ENCODE measurements at regions not wholly inside any gene's neighbourhood (a gene's known extent, or its start where the extent isn't known, plus 50 kb on each side); places are given as distances from the start of the nearest gene placed in this dataset.
A peak's percentile ranks its signal among the peaks of the same experiment; 100 is the strongest.
"Not testable (repeated sequence)": the region's sequence is repeated elsewhere in the genome, so short reads cannot be mapped to it uniquely, and the experiment has no call there.

DNA sequence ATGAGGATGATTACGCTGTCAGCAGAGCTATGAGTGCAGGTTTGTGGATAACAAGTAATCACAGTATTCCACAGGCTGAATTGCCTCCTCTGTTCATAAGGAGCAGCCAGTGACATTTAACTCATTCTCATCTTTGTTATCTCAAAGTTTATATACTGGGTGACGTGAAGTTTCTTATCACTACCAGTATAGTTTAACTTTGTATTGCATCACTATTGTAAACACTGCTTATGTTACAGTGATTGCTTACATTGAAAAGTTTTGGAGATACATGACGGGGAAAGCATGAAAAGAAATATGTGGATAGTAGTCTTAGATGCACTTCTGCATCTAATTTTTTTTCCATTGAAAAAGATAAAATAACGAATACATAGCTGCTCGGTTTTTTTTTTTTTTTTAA, 429.7 kb downstream of the VGLL3 start:
- no peak for DNase-seq (ENCODE audit: low spot score)

DNA sequence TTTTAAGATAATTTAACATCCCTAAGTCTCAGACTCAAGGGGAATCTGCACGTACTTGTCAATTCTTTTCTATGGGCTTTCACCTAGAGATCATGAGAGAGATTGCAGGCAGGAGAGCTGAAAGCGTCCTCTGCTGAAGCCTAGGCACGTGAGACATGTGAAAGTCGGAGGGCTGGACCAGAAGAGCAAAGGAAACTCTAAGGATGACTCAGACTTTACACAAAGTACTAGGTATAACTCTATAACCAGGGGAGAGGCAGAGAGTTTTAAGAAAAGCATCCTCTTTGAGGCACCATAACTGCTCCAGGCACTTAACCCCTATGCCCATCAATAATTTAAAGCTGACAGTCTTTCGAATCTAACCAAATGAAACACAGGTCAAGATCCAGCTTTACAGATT, 436.6 kb downstream of the VGLL3 start:
- peak; percentile 5 for DNase-seq (ENCODE audit: low spot score)

GRCh38 chr3:86547692-86548091, 443.3 kb downstream of the VGLL3 start:
- no peak for DNase-seq (ENCODE audit: low spot score)

DNA sequence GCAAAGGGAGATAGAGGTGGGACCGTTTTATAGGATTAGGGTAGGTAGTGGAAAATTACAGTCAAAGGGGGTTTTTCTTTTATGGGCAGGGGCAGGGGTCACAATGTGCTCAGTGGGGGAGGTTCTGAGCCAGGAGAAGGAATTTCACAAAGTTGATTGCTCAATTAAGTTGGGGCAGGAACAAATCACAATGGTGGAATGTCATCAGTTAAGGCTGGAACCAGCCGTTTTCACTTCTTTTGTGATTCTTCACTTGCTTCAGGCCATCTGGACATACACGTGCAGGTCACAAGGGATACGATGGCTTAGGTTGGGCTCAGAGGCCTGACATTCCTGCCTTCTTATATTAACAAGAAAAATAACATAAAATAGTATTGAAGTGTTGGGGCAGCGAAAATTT, 453.8 kb downstream of the VGLL3 start:
- DNase-seq (ENCODE audit: low spot score): no peak

DNA sequence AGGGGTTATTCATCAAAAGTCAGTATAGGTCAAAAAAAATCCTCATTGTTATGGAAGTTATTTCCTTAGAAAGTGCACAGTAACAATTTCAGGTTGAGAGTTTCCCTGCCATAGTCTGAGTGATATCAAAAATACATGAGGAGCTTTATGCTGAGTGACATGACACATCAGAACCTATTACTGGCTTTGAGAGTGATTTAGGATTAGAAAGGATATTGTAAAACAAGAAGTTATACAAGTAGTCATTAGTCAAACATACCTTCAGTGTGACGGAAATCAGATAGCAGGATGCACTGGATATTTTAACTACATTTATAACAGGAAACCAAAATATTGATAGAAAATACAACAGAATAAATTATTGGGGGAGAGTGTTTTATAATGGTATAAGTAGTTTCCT, 471.1 kb downstream of the VGLL3 start:
- no peak for DNase-seq (ENCODE audit: low spot score)

- DNase-seq (ENCODE audit: low spot score): no peak
These were observed 509.3 kb downstream of the VGLL3 start for GRCh38 chr3:86481636-86482035.

- no peak for DNase-seq (ENCODE audit: low spot score)
These were observed 509.9 kb downstream of the VGLL3 start for GRCh38 chr3:86481031-86481430.

DNA sequence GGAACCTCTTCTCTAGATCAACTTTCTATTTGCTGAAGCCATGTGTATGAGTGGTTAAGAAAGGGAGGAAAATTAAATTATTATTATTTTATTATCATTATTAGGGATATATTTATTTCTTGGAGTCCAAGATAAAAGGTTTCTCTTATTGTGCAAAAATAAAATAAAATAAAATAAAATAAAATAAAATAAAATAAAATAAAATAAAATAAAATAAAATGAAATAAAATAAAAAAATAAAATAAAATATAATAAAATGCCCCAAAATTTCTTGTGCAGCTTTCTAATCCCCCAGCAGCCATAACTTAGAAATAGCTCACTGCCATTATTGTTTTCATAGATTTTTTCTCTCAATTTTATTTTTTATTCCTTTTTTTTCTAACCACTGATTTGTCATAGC, 526.8 kb downstream of the VGLL3 start:
- DNase-seq (ENCODE audit: low spot score): no peak

- no peak for DNase-seq (ENCODE audit: low spot score)
These were observed 539.2 kb downstream of the VGLL3 start for GRCh38 chr3:86451749-86452148.

DNA sequence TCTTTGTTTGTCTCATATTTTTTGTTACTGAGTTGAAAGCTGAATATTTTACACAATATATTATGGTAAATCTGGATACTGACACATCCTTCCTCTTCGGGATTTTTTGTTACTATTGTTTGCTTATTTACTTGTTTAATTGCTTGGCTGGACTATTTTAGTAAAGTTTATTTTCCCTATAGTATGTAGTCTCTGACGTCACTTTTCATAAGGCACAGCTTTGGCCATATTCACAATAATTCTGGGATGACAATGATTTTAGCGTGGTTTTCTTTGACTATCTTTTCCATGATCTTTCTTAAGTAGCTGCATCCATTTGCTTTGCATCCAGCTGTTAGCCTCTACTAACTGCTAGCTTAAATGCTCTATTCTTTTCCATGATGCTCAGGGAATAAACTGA, 552.4 kb downstream of the VGLL3 start:
- no peak for DNase-seq (ENCODE audit: low spot score)

GRCh38 chr3:86427343-86427742, 563.6 kb downstream of the VGLL3 start:
- DNase-seq (ENCODE audit: low spot score): no peak

DNA sequence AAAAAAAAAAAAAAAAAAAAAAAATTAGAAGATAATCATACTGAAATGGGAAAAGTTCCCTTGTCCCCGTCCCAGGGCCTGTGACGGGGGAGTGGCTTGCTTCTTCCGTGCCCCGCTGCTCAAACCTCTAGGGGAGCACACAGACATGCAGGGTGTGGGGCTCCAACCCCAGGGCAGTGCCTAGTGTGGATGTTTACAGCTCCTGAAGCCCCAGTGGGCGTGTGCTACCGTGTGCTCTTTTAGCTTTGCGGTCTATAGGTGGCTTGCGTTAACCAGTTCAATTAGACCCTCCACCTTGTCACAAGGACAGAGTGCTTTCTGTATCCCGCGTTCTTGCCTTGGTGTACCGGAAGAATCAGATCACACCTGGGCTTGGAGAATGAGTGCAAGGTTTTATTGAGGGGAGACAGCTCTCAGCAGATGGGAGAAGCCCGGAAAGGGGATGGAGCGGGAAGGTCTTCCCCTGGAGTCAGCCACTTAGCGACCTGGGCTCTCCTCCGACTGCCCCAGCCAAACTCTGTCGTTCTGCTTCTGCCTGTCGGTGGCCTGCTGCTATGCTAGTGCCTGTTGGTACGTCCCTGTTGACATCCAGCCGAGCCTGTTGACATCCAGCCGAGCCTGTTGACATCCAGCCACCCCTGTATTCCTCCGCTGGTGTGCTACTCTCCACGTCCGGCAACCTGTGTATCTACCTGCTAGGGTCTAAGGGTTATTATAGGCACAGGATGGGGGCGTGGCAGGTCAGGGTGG, 569.8 kb downstream of the VGLL3 start:
- DNase-seq (ENCODE audit: low spot score): no peak

DNA sequence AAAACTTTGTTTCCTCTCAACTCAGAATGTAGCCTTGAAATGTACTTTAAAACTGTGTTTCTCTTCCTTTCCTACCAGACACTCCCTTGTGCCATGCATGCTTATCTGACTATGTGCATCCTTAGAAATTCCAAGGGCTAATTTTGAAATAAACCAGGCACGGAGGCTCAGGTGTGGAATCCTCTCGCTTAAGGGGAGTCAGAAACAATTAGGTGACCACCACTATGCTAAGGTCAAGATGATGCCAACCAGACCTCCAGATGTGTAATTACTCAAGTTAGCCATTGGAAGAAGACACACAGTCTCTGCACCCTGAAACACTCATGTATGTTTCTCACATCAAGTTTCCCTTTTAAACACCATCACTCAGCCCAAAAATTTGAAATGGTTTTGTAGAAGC, 572.1 kb downstream of the VGLL3 start:
- DNase-seq (ENCODE audit: low spot score): no peak

DNA sequence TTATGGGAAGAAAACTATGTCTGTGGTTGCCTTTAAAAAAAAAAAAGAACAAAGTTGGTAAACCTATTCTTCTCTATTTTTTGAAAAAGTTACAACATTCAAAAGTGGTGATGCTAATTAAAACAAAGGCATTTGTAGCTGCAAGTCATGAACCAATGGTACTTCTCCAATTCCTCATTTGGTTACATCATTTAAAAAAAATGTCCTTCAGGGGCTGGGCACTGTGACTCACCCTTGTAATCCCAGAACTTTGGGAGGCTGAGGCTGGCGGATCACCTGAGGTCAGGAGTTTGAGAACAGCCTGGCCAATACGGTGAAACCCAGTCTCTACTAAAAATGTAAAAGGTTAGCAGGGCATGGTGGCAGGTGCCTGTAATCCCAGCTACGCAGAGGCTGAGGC, 574.6 kb downstream of the VGLL3 start:
- peak; percentile 26 for DNase-seq (ENCODE audit: low spot score)

GRCh38 chr3:86413645-86414044, 577.3 kb downstream of the VGLL3 start:
- DNase-seq (ENCODE audit: low spot score): no peak

- DNase-seq (ENCODE audit: low spot score): no peak
These were observed 580.4 kb downstream of the VGLL3 start for GRCh38 chr3:86410587-86410986.

GRCh38 chr3:86389759-86390158, 601.2 kb downstream of the VGLL3 start:
- not testable (repeated sequence) for DNase-seq (ENCODE audit: low spot score)

DNA sequence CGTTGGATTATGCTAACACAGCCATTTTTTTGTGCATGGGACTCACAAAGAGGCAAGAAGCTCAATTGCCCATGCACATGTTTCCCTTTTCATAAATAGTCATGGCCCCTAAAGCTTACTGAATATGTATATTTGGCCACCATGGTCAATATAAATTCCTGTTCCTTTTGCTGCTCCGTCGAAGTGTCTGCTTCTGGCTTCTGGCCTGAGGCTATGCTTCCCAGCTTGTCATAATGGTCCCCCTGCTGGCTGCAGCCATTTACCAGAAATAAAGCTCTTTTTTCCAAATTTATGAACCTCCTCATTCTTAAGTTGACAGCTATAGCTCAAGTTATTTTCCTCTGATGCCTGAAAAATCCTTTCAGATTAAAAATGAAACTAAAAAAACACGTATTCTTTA, 602.1 kb downstream of the VGLL3 start:
- peak; percentile 8 for DNase-seq (ENCODE audit: low spot score)

- DNase-seq (ENCODE audit: low spot score): no peak
These were observed 608.4 kb downstream of the VGLL3 start for GRCh38 chr3:86382556-86382955.

GRCh38 chr3:86381247-86381646, 609.7 kb downstream of the VGLL3 start:
- DNase-seq (ENCODE audit: low spot score): no peak

DNA sequence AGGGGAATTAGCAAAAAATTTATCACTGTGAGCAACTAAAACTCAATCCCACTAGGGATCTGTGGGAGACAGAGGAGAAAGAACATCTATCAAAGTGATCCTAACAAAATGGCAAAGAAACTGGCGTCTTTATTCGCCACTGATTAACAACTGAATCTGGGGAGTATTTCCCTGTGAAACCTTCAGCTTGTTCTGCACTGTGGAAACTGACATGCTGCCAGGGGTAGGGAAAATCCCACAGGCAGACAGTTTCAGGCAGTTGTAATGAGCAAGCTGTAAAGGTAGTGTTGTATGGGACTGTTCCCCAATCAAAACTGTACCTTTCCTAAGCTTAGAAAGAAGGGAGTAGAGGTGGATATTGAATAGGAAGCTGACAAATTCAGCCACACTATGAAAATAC, 611.7 kb downstream of the VGLL3 start:
- DNase-seq (ENCODE audit: low spot score): no peak

DNA sequence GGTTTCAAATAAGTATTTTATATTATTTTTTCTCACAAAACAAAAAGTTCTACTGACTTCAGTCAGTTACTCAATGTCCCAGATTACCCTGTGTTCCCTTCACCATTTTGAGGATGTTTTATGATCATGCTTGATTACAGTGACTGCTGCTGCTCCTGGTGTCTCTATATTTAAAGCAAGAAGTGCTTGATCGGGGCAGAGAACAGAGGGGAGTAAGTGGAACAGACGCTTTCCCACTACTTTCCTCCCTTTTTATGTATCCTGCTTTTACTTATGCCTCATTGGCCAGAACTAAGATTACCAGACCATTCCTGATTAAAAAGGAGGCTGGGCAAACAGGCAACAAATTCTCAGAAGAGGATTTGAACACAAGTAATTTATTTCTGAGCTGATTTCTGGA, 612.1 kb downstream of the VGLL3 start:
- no peak for DNase-seq (ENCODE audit: low spot score)

DNA sequence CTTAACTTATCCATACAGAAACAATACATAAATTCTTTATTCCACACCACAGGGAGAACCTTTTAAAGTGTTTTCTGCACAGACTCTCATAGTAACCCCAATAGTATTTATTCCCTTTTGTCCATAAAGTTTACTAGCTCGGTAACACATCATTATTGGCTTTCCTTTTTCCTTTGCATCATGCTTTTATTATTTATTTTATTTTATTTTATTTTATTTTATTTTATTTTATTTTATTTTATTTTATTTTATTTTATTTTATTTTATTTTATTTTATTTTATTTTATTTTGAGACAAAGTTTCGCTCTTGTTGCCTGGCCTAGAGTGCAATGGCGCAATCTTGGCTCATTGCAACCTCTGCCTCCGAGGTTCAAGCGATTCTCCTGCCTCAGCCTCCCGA, 655.4 kb downstream of the VGLL3 start:
- not testable (repeated sequence) for DNase-seq (ENCODE audit: low spot score)

GRCh38 chr3:86333636-86334035, 657.3 kb downstream of the VGLL3 start:
- DNase-seq (ENCODE audit: low spot score): no peak

DNA sequence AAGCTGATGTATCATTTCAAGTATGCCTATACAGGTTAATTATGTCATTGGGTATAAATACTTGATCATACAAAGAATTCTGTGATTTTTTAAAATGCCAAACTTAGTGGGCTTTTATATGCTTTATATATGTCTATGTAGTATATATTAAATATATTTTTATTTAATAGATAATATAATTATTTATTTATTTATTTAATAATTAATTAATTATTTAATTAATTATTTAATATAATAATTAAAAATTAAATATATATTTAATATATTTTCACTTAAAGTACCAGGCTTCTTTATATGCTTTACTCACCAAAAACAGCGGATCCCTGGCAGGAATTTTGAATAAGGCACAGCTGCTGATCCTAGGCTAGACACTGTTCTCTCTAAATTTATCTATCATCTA, 687.0 kb downstream of the VGLL3 start:
- DNase-seq (ENCODE audit: low spot score): no peak

Data from RKO (cell line).